NT2/D1 (cell line): ENCODE measurements at regions not wholly inside any gene's neighbourhood (a gene's known extent, or its start where the extent isn't known, plus 50 kb on each side); places are given as distances from the start of the nearest gene placed in this dataset.

ENCODE experiments used
- SUZ12 ChIP-seq: IDR thresholded peaks from 2 replicates; pipeline ENCODE4 v1.6.1; 2011; ENCODE audit not compliant: insufficient read length, insufficient read depth; ENCODE audit errors: extremely low read depth
- YY1 ChIP-seq: IDR thresholded peaks from 2 replicates; pipeline ENCODE4 v1.6.1; 2011; ENCODE audit not compliant: insufficient read length, insufficient read depth
- ZNF274 ChIP-seq: IDR thresholded peaks from 2 replicates; pipeline ENCODE4 v1.6.1; 2011; ENCODE audit warnings: mild to moderate bottlenecking, low read depth, low read length

DNA sequence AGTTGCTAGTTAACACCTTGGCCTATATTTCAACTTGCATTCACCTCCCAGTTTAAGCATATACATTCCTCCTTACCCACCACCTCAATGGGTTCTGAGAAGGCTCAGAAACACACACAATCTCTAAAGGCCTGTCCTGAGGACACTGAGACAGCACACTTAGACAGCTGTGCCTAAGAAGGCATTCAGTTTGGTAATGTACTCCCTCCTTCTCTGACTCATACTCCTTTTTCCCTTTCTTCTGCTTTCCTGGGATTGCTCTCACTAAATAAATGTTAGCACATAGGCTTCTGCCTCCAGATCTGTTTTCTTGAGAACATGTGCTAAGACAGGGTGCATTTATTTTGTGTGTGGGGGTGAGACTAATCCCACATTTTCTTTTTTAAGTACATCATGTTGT, 456.8 kb upstream of the CDH6 start:
- TF ChIP-seq YY1 (no peak), SUZ12 (no peak), ZNF274 (no peak)
